Mesothelial cell of epicardium (in vitro differentiated cells): ENCODE measurements at regions not wholly inside any gene's neighbourhood (a gene's known extent, or its start where the extent isn't known, plus 50 kb on each side); places are given as distances from the start of the nearest gene placed in this dataset.

ENCODE experiments used
- DNase-seq, 2 experiments: peaks; one replicate each; pipeline ENCODE4 v3.0.0; 2021; ENCODE audit warnings: low spot score in 2 of 2; ENCODE audit not compliant: unreplicated experiment in 2 of 2
- H3K27ac Mint-ChIP-seq: 2 replicates; pipeline ENCODE4 v1.8.0; 2021; ENCODE audit warnings: mixed read lengths
- H3K27me3 Mint-ChIP-seq: 2 replicates; pipeline ENCODE4 v1.8.0; 2021; ENCODE audit warnings: low read depth, mixed read lengths
- H3K36me3 Mint-ChIP-seq: 2 replicates; pipeline ENCODE4 v1.8.0; 2021; ENCODE audit warnings: mixed read lengths
- H3K4me1 Mint-ChIP-seq: 2 replicates; pipeline ENCODE4 v1.8.0; 2021; ENCODE audit warnings: mixed read lengths
- H3K4me3 Mint-ChIP-seq: 2 replicates; pipeline ENCODE4 v1.8.0; 2021; ENCODE audit warnings: mild to moderate bottlenecking, moderate library complexity, mixed read lengths
- H3K9me3 Mint-ChIP-seq: 2 replicates; pipeline ENCODE4 v1.8.0; 2021; ENCODE audit warnings: mixed read lengths
- TF ChIP-seq, protein P1 (sequence below): fragments of 200-600 bp; sonication (generic); IDR thresholded peaks from one replicate; pipeline ENCODE4 v1.5.0; 2021; ENCODE audit warnings: antibody characterized with exemption; ENCODE audit not compliant: unreplicated experiment

DNA sequence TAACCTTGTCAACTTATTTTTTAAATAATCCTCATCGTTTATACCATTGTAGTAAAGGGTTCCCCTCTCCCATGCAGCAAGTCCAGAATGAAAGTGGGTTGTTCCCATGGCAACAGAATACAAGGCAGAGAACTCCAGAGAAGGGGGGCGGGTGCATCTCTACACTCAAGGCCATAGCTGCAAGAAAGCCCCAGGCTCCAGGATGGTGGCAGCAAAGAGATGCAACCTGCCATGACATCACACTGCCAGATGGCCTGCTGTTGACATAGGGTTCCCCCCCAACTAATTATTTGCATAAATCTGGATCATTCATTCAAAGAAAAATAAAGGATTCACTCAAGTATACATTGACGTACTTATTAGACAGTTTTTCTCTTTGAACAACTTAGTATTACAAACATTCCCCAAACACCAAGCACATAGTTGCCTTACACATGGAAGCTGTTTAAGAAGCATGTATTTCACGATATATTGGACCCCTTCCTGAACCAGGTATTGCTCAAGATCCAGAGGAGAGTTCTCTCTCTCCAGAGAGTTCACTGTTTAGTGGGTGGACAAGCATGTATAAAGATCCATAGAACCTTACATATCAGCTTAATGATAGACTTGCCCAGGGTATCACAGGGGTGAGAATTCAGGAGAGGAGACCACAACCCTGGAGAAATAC lies 87.4 kb upstream of the KLF7 start:
- no peak overlapping the region for H3K4me3 Mint-ChIP-seq
- no peak overlapping the region for H3K27ac Mint-ChIP-seq
- no peak for DNase-seq
- H3K36me3 Mint-ChIP-seq = no peaks in the 10 kb centered on the region
- no peaks in the 10 kb centered on the region for H3K9me3 Mint-ChIP-seq
- TF ChIP-seq, protein P1, sequence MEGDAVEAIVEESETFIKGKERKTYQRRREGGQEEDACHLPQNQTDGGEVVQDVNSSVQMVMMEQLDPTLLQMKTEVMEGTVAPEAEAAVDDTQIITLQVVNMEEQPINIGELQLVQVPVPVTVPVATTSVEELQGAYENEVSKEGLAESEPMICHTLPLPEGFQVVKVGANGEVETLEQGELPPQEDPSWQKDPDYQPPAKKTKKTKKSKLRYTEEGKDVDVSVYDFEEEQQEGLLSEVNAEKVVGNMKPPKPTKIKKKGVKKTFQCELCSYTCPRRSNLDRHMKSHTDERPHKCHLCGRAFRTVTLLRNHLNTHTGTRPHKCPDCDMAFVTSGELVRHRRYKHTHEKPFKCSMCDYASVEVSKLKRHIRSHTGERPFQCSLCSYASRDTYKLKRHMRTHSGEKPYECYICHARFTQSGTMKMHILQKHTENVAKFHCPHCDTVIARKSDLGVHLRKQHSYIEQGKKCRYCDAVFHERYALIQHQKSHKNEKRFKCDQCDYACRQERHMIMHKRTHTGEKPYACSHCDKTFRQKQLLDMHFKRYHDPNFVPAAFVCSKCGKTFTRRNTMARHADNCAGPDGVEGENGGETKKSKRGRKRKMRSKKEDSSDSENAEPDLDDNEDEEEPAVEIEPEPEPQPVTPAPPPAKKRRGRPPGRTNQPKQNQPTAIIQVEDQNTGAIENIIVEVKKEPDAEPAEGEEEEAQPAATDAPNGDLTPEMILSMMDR = no peak
- peaks cover 5% of the 10 kb centered on the region for H3K4me1 Mint-ChIP-seq
- peaks cover 17% of the 10 kb centered on the region for H3K27me3 Mint-ChIP-seq

DNA sequence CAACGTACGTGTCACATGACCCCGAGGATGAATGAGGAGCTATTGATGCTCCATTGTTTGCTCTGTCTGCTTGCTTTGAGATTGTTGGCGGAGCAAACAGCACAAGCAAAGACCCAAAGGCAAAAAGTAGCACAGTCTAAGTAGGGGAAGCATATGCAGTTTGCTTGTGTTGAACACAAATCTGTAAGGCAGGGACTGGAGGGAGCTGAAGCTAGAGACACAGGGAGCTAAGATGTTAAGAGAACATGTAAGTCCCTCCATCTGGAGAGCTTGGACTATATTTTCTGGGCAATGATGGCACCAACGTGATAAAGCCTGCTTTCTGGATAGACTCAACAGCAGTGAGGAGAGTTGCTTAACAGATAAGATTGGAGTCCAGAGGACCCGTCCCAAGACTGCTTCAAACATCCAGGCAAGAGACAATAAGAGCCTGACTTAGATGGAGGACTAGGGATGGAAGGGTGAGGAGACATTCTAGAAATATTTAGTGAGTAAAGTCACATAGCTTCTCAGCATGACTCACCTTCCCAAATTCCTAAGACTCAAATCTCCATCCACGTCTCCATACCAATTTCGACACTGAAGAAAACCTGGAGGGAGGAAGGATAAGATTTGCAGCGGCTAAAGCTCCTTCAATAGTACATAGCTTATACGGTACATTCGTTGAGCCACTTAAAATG lies 88.1 kb upstream of the KLF7 start:
- no peaks in the 10 kb centered on the region for H3K9me3 Mint-ChIP-seq
- peaks cover 12% of the 10 kb centered on the region for H3K4me1 Mint-ChIP-seq
- H3K27ac Mint-ChIP-seq = no peak overlapping the region
- TF ChIP-seq, protein P1 = no peak
- H3K36me3 Mint-ChIP-seq = no peaks in the 10 kb centered on the region
- H3K4me3 Mint-ChIP-seq = no peak overlapping the region
- peaks cover 17% of the 10 kb centered on the region for H3K27me3 Mint-ChIP-seq
- no peak for DNase-seq

DNA sequence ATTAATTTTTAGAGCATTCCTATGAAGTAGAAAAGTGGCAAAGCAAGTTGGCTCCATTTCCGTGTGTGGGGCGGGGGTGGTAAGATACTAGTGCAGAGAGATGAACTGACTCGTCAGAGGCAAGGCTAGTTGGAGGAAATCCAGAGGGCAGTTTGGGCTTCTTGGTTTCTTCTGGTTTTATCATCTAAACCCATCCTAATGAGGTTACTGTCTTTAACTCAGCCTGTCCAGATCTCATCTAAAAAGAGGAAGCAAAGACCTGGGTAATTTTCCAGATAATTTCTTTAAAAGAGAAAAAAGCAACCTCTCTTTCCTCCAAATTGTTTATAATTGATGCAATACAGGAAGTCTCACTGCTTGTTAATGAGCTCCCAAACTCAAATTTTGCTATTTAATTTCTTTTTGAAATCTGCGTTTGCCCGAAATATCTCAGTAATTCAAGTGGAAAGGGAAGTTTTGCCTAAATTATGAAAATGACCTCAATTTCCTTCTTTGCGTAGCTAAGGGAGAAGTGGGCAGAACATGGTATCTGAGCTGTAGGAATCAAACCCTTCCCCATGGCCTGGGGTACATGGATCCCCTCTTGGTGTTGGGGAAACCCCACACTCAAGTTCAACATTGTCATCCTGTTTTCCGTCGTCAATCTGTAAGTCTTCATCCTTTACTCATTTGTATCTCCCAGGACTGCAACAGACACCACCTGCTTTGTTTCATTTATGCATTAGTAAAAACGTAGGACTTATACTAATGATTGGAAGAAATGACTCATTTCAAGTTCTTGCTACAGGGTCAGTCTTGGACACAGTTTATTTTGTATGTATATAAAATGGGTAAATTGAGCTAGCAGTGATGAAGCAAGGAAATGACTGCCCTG lies 89.1 kb upstream of the KLF7 start:
- Mint-ChIP-seq H3K36me3 (no peaks in the 10 kb centered on the region), H3K4me1 (peaks cover 12% of the 10 kb centered on the region), H3K27me3 (peaks cover 14% of the 10 kb centered on the region), H3K4me3 (no peak overlapping the region), H3K27ac (no peak overlapping the region), H3K9me3 (no peaks in the 10 kb centered on the region)
- TF ChIP-seq, protein P1 = no peak
- DNase-seq = no peak

DNA sequence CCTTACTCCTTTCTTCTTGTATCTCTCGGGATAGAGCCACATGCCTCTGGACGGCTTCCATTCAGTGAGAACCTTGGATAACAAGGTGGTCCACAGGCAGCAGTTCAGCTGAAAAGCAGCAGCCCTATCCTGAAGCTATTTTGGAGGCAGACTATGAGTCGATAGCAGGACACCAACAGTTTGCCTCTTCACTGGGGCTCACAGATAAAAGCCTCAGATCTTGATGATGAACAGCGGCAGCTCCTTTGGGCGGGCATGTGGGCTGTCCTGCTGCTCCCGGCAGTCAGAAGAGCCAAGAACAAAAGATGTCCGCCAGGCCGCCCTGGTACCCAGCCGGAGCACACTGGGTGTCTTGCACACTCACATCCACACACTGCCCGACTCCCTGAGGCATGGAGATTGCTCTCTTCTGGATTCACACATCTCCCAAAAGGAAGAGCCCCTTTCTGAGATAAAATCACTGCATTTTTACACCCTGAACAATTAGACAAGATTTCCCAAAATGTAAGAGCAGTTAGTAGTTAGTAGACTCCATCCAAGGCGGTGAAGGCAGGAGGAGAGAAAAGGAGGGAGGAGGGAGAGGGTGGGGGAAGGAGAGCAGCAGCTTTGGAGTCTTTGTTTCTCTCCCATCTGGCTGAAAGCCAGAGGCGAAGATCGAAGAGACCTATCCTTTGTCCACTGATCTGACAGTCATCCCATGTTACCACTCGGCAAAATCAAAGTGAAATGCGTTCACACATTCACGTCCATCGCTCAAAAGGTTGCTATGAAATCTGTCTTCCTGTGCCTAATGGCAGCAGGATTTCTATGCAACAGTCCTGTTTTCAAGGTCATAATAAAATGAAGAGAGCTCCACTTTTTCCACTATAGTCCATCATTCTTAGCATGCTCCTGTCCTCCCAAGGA lies 90.1 kb upstream of the KLF7 start:
- H3K27me3 Mint-ChIP-seq = peaks cover 14% of the 10 kb centered on the region
- H3K27ac Mint-ChIP-seq = no peak overlapping the region
- H3K4me1 Mint-ChIP-seq = peaks cover 12% of the 10 kb centered on the region
- DNase-seq = no peak
- no peaks in the 10 kb centered on the region for H3K36me3 Mint-ChIP-seq
- no peaks in the 10 kb centered on the region for H3K9me3 Mint-ChIP-seq
- H3K4me3 Mint-ChIP-seq = no peak overlapping the region
- TF ChIP-seq, protein P1 = no peak
